Cardiac muscle cell (in vitro differentiated cells and primary cell): ENCODE measurements at regions not wholly inside any gene's neighbourhood (a gene's known extent, or its start where the extent isn't known, plus 50 kb on each side); places are given as distances from the start of the nearest gene placed in this dataset.

Experiments
- DNase-seq, 2 donors: peaks; one replicate each; pipeline versions ENCODE4 v3.0.0 to v3.0.0-alpha.2; 2010 to 2017; ENCODE audit warnings: low read depth in 1 of 2, low spot score in 1 of 2
- H3K27ac ChIP-seq: fragments of 200-600 bp; sonication (generic); 2 replicates; pipeline ENCODE4 v1.5.1; 2016
- H3K27me3 ChIP-seq: fragments of 200-600 bp; sonication (generic); 2 replicates; pipeline ENCODE4 v1.6.0; 2016; ENCODE audit warnings: control low read depth
- H3K36me3 ChIP-seq: fragments of 200-600 bp; sonication (generic); 2 replicates; pipeline ENCODE4 v1.5.1; 2016; ENCODE audit warnings: control low read depth
- H3K4me1 ChIP-seq: fragments of 200-600 bp; sonication (generic); 2 replicates; pipeline ENCODE4 v1.8.1; 2017; ENCODE audit warnings: low read depth, mild to moderate bottlenecking, mixed run types
- H3K4me3 ChIP-seq: fragments of 200-600 bp; sonication (generic); 2 replicates; pipeline ENCODE4 v1.5.1; 2016; ENCODE audit warnings: mild to moderate bottlenecking
- H3K9me3 ChIP-seq: fragments of 200-600 bp; sonication (generic); 2 replicates; pipeline ENCODE4 v1.5.1; 2017; ENCODE audit warnings: low read depth, mild to moderate bottlenecking, control low read depth
- CTCF ChIP-seq: IDR thresholded peaks from 2 replicates; pipeline ENCODE4 v1.5.1; 2012; ENCODE audit warnings: low read depth, mild to moderate bottlenecking, low read length

- H3K36me3 ChIP-seq: no peaks in the 10 kb centered on the region
These were observed 219.8 kb upstream of the UFL1 start for GRCh38 chr6:96301781-96302180.

GRCh38 chr6:96302991-96303390 lies 218.6 kb upstream of the UFL1 start:
- TF ChIP-seq CTCF: no peak
- no peaks in the 10 kb centered on the region for H3K27me3 ChIP-seq
- H3K4me3 ChIP-seq: no peak overlapping the region
- H3K36me3 ChIP-seq: no peaks in the 10 kb centered on the region
- H3K4me1 ChIP-seq: no peaks in the 10 kb centered on the region
- no peak overlapping the region for H3K27ac ChIP-seq
- H3K9me3 ChIP-seq: no peaks in the 10 kb centered on the region
- DNase-seq: no peak

More at GRCh38 chr6:96301781-96302180, 219.8 kb upstream of the UFL1 start:
- H3K27ac ChIP-seq: no peak overlapping the region
- no peaks in the 10 kb centered on the region for H3K4me1 ChIP-seq
- H3K9me3 ChIP-seq: no peaks in the 10 kb centered on the region
- no peaks in the 10 kb centered on the region for H3K27me3 ChIP-seq
- H3K4me3 ChIP-seq: no peak overlapping the region
- TF ChIP-seq CTCF: no peak
- DNase-seq: no peak

GRCh38 chr6:96304997-96305396 lies 216.6 kb upstream of the UFL1 start:
- no peaks in the 10 kb centered on the region for H3K4me1 ChIP-seq
- no peak for TF ChIP-seq CTCF
- no peak overlapping the region for H3K4me3 ChIP-seq
- no peaks in the 10 kb centered on the region for H3K9me3 ChIP-seq
- H3K27ac ChIP-seq: no peak overlapping the region
- no peaks in the 10 kb centered on the region for H3K27me3 ChIP-seq
- no peak for DNase-seq
- H3K36me3 ChIP-seq: no peaks in the 10 kb centered on the region

GRCh38 chr6:96330884-96331283 lies 190.7 kb upstream of the UFL1 start:
- no peaks in the 10 kb centered on the region for H3K4me1 ChIP-seq
- H3K27ac ChIP-seq: no peak overlapping the region
- TF ChIP-seq CTCF: no peak
- no peak overlapping the region for H3K4me3 ChIP-seq
- DNase-seq: no peak
- no peaks in the 10 kb centered on the region for H3K36me3 ChIP-seq
- no peaks in the 10 kb centered on the region for H3K27me3 ChIP-seq
- no peaks in the 10 kb centered on the region for H3K9me3 ChIP-seq

- DNase-seq: no peak
- H3K27ac ChIP-seq: no peak overlapping the region
- H3K27me3 ChIP-seq: no peaks in the 10 kb centered on the region
- H3K4me3 ChIP-seq: no peak overlapping the region
- H3K36me3 ChIP-seq: no peaks in the 10 kb centered on the region
- no peak for TF ChIP-seq CTCF
- no peaks in the 10 kb centered on the region for H3K9me3 ChIP-seq
- H3K4me1 ChIP-seq: no peaks in the 10 kb centered on the region
These were observed 181.4 kb upstream of the UFL1 start for GRCh38 chr6:96340164-96340563.

GRCh38 chr6:96345501-96345900 lies 176.1 kb upstream of the UFL1 start:
- Histone ChIP-seq H3K36me3 (no peaks in the 10 kb centered on the region), H3K9me3 (no peaks in the 10 kb centered on the region), H3K27me3 (no peaks in the 10 kb centered on the region), H3K4me3 (no peak overlapping the region), H3K27ac (no peak overlapping the region), H3K4me1 (no peaks in the 10 kb centered on the region)
- no peak for DNase-seq
- TF ChIP-seq CTCF: no peak
